SH-SY5Y (cell line): ENCODE measurements at regions not wholly inside any gene's neighbourhood (a gene's known extent, or its start where the extent isn't known, plus 50 kb on each side); places are given as distances from the start of the nearest gene placed in this dataset.

Experiments used
- GATA2 ChIP-seq: IDR thresholded peaks from 2 replicates; pipeline ENCODE4 v1.6.1; 2011; ENCODE audit warnings: mild to moderate bottlenecking, low read depth, low read length
- GATA3 ChIP-seq: IDR thresholded peaks from 2 replicates; pipeline ENCODE4 v1.6.1; 2011; ENCODE audit warnings: low read depth, mild to moderate bottlenecking, low read length, moderate library complexity

DNA sequence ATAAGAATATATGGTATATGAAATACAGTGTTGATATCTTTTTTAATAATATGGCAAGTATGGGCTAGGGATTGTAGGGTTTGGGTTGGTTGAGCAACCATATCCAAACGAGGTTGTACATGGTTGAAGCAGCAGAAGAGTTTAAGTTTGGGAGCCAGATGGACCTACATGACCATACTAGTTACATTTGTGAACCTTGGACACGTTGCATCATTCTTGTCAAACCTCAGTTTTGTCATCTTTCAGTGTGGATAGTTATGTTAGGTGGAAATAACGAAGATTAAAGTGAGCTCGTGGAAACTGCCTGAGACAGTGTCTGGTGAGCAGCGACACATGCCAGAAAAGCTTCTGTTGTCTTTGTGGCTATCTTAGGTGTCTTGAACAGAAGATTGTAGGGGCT, 307.1 kb upstream of the KIRREL3 start:
- no peak for TF ChIP-seq GATA2
- TF ChIP-seq GATA3, result no peak
